ENCODE measurements at regions not wholly inside any gene's neighbourhood (a gene's known extent, or its start where the extent isn't known, plus 50 kb on each side); places are given as distances from the start of the nearest gene placed in this dataset.
A peak's percentile ranks its signal among the peaks of the same experiment; 100 is the strongest.

DNA sequence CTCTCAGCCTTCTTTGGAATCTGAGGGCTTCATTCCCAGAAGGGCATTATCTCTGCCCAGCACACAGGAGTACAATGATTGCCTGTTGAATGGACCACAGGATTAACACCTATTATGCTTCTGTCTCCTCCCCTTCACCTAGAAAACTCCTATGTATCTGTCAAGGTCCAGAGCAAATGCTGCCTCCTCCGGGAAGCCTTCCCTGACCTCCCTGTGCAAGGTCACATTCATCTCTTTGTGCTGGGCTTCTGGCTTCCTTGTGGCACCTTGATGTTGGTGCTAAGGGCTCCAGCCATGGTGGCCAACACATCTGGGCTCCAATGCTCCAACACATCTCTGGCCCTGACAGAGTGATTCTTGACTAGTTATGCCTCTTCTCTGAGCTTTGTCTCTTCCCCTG lies 49.9 kb upstream of the ATP2B2 start:
- Histone ChIP-seq H3F3A (ENCODE audit: low read depth) (peaks cover 26% of the 10 kb centered on the region), H3K4me2 (peak overlapping the region; percentile 5), H4K20me1 (ENCODE audit: low read depth) (no peaks in the 10 kb centered on the region), H3K79me2 (ENCODE audit: low read depth) (no peaks in the 10 kb centered on the region), H3K4me3 (no peak overlapping the region), H3K4me1 (peaks cover 67% of the 10 kb centered on the region), H3K36me3 (no peaks in the 10 kb centered on the region), H3K9me3 (ENCODE audit: low read depth) (no peaks in the 10 kb centered on the region), H2AFZ (replicated peaks) (no peak overlapping the region), H3K27me3 (no peaks in the 10 kb centered on the region), H3K9ac (no peak overlapping the region), H3K27ac (peak overlapping the region; percentile 92)
- no peak overlapping the region for H3K4me3 Mint-ChIP-seq
- no peak for TF ChIP-seq CTCF (IDR thresholded peaks at IDR 0.05)
- no peak for TF ChIP-seq EZH2phosphoT487 (IDR thresholded peaks at IDR 0.05)
- no peak for TF ChIP-seq EZH2 (IDR thresholded peaks at IDR 0.05)
- peaks cover 7% of the 10 kb centered on the region for H3K27me3 Mint-ChIP-seq (ENCODE audit: insufficient read depth, low read depth)
- peak overlapping the region; percentile 99 for H3K27ac Mint-ChIP-seq
- no peaks in the 10 kb centered on the region for H3K36me3 Mint-ChIP-seq
- H3K4me1 Mint-ChIP-seq: peaks cover 78% of the 10 kb centered on the region
- peak; percentile 48 for DNase-seq (ENCODE audit: low spot score)
- no peaks in the 10 kb centered on the region for H3K9me3 Mint-ChIP-seq

GRCh38 chr3:10556312-10556711 lies 50.9 kb upstream of the ATP2B2 start:
- no peaks in the 10 kb centered on the region for H3K36me3 Mint-ChIP-seq

GRCh38 chr3:10557250-10557649 lies 51.9 kb upstream of the ATP2B2 start:
- H3K9ac ChIP-seq: no peak overlapping the region
- no peak overlapping the region for H3K4me3 ChIP-seq
- Mint-ChIP-seq H3K9me3 (no peaks in the 10 kb centered on the region), H3K4me3 (no peak overlapping the region), H3K4me1 (peaks cover 66% of the 10 kb centered on the region), H3K27ac (peak overlapping the region; percentile 88), H3K27me3 (ENCODE audit: insufficient read depth, low read depth) (peaks cover 12% of the 10 kb centered on the region), H3K36me3 (no peaks in the 10 kb centered on the region)
- H2AFZ ChIP-seq (replicated peaks): no peak overlapping the region
- DNase-seq (ENCODE audit: low spot score): no peak
- H3K36me3 ChIP-seq: no peaks in the 10 kb centered on the region
- peaks cover 50% of the 10 kb centered on the region for H3K4me1 ChIP-seq
- no peak overlapping the region for H3K4me2 ChIP-seq
- no peaks in the 10 kb centered on the region for H3K9me3 ChIP-seq (ENCODE audit: low read depth)
- TF ChIP-seq EZH2 (IDR thresholded peaks at IDR 0.05) (no peak), CTCF (IDR thresholded peaks at IDR 0.05) (no peak), EZH2phosphoT487 (IDR thresholded peaks at IDR 0.05) (no peak)
- no peaks in the 10 kb centered on the region for H3K27me3 ChIP-seq
- no peak overlapping the region for H3K27ac ChIP-seq
- peaks cover 26% of the 10 kb centered on the region for H3F3A ChIP-seq (ENCODE audit: low read depth)
- H3K79me2 ChIP-seq (ENCODE audit: low read depth): no peaks in the 10 kb centered on the region
- H4K20me1 ChIP-seq (ENCODE audit: low read depth): no peaks in the 10 kb centered on the region

More at GRCh38 chr3:10556312-10556711, 50.9 kb upstream of the ATP2B2 start:
- Mint-ChIP-seq H3K27ac (peak overlapping the region; percentile 82), H3K4me1 (peaks cover 74% of the 10 kb centered on the region), H3K27me3 (ENCODE audit: insufficient read depth, low read depth) (peaks cover 10% of the 10 kb centered on the region), H3K9me3 (no peaks in the 10 kb centered on the region), H3K4me3 (no peak overlapping the region)
- H3K27ac ChIP-seq: no peak overlapping the region
- H3K27me3 ChIP-seq: no peaks in the 10 kb centered on the region
- TF ChIP-seq EZH2phosphoT487 (IDR thresholded peaks at IDR 0.05) (no peak), EZH2 (IDR thresholded peaks at IDR 0.05) (no peak), CTCF (IDR thresholded peaks at IDR 0.05) (no peak)
- H3K4me1 ChIP-seq: peaks cover 57% of the 10 kb centered on the region
- H3K79me2 ChIP-seq (ENCODE audit: low read depth): no peaks in the 10 kb centered on the region
- H3K4me3 ChIP-seq: no peak overlapping the region
- no peaks in the 10 kb centered on the region for H4K20me1 ChIP-seq (ENCODE audit: low read depth)
- DNase-seq (ENCODE audit: low spot score): no peak
- H3K9ac ChIP-seq: no peak overlapping the region
- H3K4me2 ChIP-seq: no peak overlapping the region
- H2AFZ ChIP-seq (replicated peaks): no peak overlapping the region
- peaks cover 26% of the 10 kb centered on the region for H3F3A ChIP-seq (ENCODE audit: low read depth)
- H3K36me3 ChIP-seq: no peaks in the 10 kb centered on the region
- no peaks in the 10 kb centered on the region for H3K9me3 ChIP-seq (ENCODE audit: low read depth)
